AG04449 (cell line): ENCODE measurements at regions not wholly inside any gene's neighbourhood (a gene's known extent, or its start where the extent isn't known, plus 50 kb on each side); places are given as distances from the start of the nearest gene placed in this dataset.

Experiments
- CTCF ChIA-PET: fragments of 350-600 bp; formaldehyde crosslinking; extraction: SDS; loops from one replicate; lab custom pipeline; 2021; ENCODE audit warnings: antibody characterized with exemption; lab: Yijun Ruan, JAX
- POLR2A ChIA-PET: fragments of 400-600, 350-600 bp; formaldehyde crosslinking; extraction: SDS; loops from one replicate; lab custom pipeline; 2020; ENCODE audit warnings: antibody characterized with exemption, inconsistent platforms; lab: Yijun Ruan, JAX
- DNase-seq: peaks from one replicate; pipeline ENCODE4 v3.0.0-alpha.2; 2010; ENCODE audit warnings: low read depth, low spot score
- H3K4me3 ChIP-seq: 2 replicates; pipeline ENCODE4 v1.5.1; 2011; ENCODE audit warnings: low read depth, mild to moderate bottlenecking, control low read depth, low read length
- TF ChIP-seq, protein P1 (sequence below): IDR thresholded peaks from one replicate; pipeline ENCODE4 v1.5.1; 2011; ENCODE audit warnings: mild to moderate bottlenecking, moderate library complexity, low read length, control low read depth, inconsistent platforms; ENCODE audit not compliant: insufficient read depth; ENCODE audit errors: missing control alignments

DNA sequence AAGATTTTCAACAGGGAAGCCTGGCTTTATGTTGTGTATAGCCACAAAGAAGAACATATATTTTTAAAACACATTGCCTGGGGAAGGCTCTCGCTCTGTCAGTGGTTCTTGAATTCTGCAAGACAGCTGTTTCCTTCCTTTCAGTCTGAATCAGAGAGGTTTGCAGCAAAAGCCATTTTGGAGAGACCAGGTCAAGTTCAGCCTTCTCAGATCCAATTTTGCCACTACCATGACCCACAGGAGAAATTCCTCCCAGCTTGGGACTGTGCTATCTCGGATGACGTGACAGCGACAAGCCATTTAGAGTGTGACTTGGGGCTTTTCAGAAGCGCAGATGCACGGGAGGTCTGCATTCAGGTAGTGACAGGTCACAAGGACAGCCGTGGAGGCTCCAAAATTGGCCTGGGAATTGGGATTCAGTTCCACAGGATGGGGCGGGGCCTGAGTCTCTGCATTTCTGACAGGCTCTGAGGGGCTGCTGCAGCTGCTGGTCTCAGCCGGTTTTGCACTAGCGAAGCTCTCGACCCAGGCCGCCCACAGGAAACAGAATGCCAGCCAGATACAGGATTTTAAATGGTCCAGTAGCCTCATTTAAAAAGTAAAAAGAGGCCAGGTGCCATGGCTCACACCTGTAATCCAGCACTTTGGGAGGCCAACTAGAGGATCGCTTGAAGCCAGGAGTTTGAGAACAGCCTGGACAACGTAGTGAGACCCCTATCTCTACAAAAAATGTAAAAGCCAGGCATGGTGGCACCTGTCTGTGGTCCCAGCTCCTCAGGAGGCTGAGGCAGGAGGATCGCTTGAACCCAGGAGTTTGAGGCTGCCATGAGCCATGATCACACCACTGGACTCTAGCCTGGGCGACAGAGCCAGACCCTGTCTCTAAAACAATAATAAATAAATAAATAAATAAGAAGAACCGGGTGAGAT lies 196.6 kb upstream of the CIBAR2 start:
- POLR2A ChIA-PET: no interaction called here
- TF ChIP-seq, protein P1, sequence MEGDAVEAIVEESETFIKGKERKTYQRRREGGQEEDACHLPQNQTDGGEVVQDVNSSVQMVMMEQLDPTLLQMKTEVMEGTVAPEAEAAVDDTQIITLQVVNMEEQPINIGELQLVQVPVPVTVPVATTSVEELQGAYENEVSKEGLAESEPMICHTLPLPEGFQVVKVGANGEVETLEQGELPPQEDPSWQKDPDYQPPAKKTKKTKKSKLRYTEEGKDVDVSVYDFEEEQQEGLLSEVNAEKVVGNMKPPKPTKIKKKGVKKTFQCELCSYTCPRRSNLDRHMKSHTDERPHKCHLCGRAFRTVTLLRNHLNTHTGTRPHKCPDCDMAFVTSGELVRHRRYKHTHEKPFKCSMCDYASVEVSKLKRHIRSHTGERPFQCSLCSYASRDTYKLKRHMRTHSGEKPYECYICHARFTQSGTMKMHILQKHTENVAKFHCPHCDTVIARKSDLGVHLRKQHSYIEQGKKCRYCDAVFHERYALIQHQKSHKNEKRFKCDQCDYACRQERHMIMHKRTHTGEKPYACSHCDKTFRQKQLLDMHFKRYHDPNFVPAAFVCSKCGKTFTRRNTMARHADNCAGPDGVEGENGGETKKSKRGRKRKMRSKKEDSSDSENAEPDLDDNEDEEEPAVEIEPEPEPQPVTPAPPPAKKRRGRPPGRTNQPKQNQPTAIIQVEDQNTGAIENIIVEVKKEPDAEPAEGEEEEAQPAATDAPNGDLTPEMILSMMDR: no peak
- DNase-seq: no peak
- CTCF ChIA-PET: interaction anchor here (0.8 to 5.5 kb wide), 14 partner anchors 7 to 407 kb away, joined by 3 to 48 read pairs (median 4); no protein-coding TSS in a partner anchor
- H3K4me3 ChIP-seq: no peak overlapping the region

DNA sequence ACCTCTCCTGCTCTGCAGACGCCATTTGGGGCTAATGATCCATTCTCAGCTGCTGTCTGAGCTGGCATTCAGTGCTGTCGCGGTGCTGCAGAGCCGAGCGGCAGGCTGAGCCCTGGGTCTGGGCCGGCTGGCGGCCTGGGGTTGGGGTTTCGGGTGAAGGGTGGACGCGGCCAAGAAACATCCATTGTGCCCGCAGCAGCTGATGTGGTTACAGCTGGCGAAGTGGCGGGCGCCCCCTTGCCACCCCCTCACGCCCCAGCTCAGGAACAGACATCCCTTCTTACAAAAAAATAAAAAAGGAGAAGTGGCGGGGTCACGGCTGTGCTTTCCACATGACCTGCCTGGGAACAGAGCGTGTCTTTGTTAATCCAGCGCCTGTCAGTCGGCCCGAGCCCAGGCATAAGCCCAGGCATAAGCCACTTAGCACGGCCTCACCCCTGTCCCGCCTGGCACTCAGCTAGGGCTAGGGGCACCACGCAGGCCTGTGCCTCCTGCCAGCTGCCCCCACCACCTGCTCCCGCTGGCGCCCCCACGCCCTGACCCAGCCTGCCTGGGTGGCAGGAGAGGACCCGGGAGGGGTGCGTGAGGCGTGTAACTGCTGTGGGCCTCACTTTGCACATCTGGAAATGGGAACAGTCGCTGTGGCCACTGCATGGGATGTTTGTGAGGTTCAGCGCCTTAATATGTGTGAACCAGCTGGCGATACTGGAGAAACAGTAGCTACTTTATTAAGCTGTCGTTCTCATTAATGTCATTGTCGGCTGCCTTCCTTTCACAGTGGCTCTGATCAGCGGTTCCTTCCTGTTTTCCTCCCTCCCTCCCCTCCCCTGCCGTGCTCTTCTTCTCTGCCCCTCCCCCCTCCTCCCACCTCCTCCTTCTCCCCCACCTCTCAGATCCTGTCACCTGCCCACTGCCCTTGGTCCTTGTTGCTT lies 197.7 kb upstream of the CIBAR2 start:
- ChIA-PET POLR2A (no interaction called here), CTCF (interaction anchor here (0.9 to 5.5 kb wide), 3 partner anchors 13 to 406 kb away, joined by 3 to 48 read pairs (median 4); no protein-coding TSS in a partner anchor)
- no peak for DNase-seq
- no peak overlapping the region for H3K4me3 ChIP-seq
- TF ChIP-seq, protein P1: no peak

DNA sequence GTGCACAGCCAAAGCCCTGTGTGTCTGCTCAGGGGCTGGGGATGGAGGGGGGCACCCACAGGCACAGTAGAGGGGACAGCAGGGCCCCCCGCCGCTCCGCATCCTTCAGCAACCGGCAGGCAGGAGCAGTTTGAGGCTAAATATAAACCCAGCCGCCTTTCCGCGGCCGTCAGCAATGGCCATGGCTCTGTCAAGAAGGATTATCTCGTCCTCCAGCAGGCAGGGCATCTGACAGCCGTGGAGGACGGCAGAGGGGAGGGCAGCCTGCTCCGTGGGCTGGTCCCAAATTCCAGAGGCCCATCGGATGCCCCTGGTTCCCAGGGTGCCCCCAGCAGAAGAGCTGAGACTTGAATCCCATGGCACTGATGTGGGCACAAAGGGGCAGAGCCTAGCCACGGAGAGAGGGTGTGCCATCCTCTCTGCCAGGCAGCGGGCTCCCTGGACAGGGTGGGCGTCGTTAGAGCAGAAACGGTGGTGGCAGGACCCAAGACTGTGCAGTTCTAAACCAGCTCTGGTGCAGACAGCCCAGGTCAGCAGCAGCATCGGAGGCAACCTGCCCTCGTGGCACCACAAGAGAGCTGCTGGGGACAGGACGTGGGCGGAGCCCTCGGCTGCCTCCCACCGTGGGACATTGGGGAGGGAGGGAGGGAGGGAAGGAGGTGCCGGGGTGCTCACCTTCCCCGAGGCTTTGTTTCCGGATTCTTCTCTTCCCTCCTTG lies 198.8 kb upstream of the CIBAR2 start:
- H3K4me3 ChIP-seq: no peak overlapping the region
- DNase-seq: no peak
- POLR2A ChIA-PET: no interaction called here
- TF ChIP-seq, protein P1: no peak
- CTCF ChIA-PET: interaction anchor here (1.2 kb wide), 2 partner anchors 15 to 37 kb away, joined by 3 read pairs; no protein-coding TSS in a partner anchor

DNA sequence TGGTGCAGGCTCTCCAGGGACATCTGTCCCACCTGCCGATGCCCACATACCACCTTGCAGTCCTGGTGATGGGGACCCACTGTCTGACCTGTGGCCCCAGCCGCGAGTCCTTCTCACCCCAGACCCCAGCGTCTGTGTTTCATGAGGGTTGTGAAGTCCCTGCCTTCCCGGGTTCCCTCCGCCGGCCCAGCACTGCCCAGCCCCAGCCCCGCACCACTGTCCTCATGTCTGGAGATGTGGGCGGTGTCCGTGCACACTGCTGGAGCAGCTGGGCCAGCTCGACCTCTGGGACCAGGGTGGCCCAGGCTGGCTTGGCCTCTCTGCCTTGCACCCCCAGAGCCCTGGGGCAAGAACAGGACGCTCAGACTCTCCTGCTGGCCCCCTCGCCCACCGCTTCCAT lies 199.5 kb upstream of the CIBAR2 start:
- no peak for DNase-seq
- TF ChIP-seq, protein P1: no peak
- CTCF ChIA-PET: interaction anchor here (1.2 to 1.3 kb wide), 3 partner anchors 9 to 38 kb away, joined by 3 read pairs; no protein-coding TSS in a partner anchor
- POLR2A ChIA-PET: no interaction called here
- H3K4me3 ChIP-seq: no peak overlapping the region

DNA sequence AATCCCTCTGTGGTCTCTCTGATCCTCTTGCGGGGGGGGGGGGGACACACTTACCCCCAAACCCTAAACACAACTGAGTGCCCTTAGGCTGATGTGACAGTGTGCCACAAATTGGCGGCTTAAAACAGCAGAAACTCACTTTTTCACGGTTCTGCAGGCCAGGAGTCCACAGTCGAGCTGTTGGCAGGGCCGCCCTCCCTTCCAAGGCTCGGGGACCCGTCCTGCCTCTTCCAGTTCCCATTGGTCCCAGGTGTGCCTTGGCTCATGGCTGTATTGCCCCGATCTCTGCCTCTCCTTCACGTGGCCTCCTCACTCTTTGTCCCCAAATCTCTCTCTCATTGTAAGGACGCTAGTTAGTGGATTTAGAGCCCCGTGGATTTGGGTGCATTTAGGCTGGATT lies 199.9 kb upstream of the CIBAR2 start:
- H3K4me3 ChIP-seq: no peak overlapping the region
- DNase-seq: no peak
- POLR2A ChIA-PET: no interaction called here
- TF ChIP-seq, protein P1: no peak
- CTCF ChIA-PET: interaction anchor here (1.0 to 3.1 kb wide), 4 partner anchors 9 to 38 kb away, joined by 3 to 12 read pairs (median 3); no protein-coding TSS in a partner anchor
